ENCODE measurements at regions not wholly inside any gene's neighbourhood (a gene's known extent, or its start where the extent isn't known, plus 50 kb on each side); places are given as distances from the start of the nearest gene placed in this dataset.

DNA sequence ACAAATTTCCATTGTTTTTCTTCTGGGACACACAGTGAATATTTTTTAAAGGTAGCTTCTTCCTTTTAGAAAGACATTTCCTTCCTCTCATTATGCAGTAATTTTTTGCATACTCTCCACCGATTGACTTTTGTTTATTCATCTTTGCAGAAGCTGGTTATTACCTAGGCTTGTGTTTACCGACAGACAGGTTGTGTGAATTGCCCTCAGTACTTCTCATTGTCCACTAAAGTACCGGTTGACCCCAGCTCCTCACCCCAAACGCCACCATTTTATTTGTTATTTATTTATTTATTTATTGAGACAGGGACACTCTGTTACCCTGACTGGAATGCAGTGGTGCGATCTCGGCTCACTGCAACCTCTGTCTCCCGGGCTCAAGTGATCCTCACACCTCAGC, 63.4 kb upstream of the MYL2 start:
- no TSS peak for BruUV-seq (replicated peaks)
- intact Hi-C loops (cut with micrococcal nuclease; ENCODE audit: unreplicated experiment) = no loop called here

DNA sequence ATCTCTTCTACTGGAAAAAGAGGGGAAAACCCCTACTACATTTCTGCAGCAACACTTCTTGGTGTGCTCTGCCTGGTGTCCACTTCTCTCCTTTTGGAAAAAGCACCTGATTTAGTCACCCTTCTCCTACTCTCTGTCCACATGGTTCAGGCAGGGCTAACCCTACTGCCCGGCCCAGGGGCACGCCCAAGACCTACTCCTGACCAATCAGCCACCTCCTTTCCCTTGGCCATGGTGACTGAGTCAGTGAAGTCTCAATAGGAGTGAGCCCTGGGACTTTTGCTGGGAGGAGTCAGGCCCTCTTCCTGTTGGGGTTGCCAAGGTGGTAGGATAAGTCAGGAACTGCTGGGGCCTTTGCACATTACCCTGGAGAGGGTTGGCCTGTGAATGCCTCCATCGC, 52.5 kb upstream of the MYL2 start:
- 0 out of 2 replicates have a peak, but pooled peaks cover 4% of the 10 kb centered on the region for H3K9me3 ChIP-seq
- no peak overlapping the region for H3K4me3 Mint-ChIP-seq (ENCODE audit: unreplicated experiment)
- no peak overlapping the region for H3K4me3 ChIP-seq (ENCODE audit: low read depth, low read length)
- BruUV-seq (replicated peaks) = no TSS peak
- POLR2A ChIA-PET = no interaction called here
- no peak for DNase-seq
- H3K36me3 ChIP-seq (ENCODE audit: control insufficient read depth, insufficient read depth, low read length) = no peaks in the 10 kb centered on the region
- TF ChIP-seq, protein P1, sequence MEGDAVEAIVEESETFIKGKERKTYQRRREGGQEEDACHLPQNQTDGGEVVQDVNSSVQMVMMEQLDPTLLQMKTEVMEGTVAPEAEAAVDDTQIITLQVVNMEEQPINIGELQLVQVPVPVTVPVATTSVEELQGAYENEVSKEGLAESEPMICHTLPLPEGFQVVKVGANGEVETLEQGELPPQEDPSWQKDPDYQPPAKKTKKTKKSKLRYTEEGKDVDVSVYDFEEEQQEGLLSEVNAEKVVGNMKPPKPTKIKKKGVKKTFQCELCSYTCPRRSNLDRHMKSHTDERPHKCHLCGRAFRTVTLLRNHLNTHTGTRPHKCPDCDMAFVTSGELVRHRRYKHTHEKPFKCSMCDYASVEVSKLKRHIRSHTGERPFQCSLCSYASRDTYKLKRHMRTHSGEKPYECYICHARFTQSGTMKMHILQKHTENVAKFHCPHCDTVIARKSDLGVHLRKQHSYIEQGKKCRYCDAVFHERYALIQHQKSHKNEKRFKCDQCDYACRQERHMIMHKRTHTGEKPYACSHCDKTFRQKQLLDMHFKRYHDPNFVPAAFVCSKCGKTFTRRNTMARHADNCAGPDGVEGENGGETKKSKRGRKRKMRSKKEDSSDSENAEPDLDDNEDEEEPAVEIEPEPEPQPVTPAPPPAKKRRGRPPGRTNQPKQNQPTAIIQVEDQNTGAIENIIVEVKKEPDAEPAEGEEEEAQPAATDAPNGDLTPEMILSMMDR (IDR thresholded peaks at IDR 0.05; ENCODE audit: insufficient read depth in 1 of 2, low read depth in 1 of 2, low read length in 1 of 2, severe bottlenecking in 1 of 2, unreplicated experiment in 1 of 2) = no peak
- CTCF ChIA-PET = no interaction called here
- H3K9me3 Mint-ChIP-seq (ENCODE audit: unreplicated experiment) = peaks cover 9% of the 10 kb centered on the region
- H3K36me3 Mint-ChIP-seq (ENCODE audit: insufficient read depth, unreplicated experiment) = no peaks in the 10 kb centered on the region
- H3K4me1 Mint-ChIP-seq (ENCODE audit: low read depth, unreplicated experiment) = no peaks in the 10 kb centered on the region
- peaks cover 2% of the 10 kb centered on the region for H3K27me3 Mint-ChIP-seq (ENCODE audit: insufficient read depth, unreplicated experiment)
- no peak overlapping the region for H3K27ac Mint-ChIP-seq (ENCODE audit: unreplicated experiment)
- intact Hi-C loops (cut with micrococcal nuclease; ENCODE audit: unreplicated experiment) = no loop called here
- H3K27me3 ChIP-seq (replicated peaks; ENCODE audit: control insufficient read depth, insufficient read depth, low read length) = no peaks in the 10 kb centered on the region
- H3K4me1 ChIP-seq = no peaks in the 10 kb centered on the region

More for the DNA sequence above, 63.4 kb upstream of the MYL2 start:
- TF ChIP-seq, protein P1 (IDR thresholded peaks at IDR 0.05; ENCODE audit: insufficient read depth in 1 of 2, low read depth in 1 of 2, low read length in 1 of 2, severe bottlenecking in 1 of 2, unreplicated experiment in 1 of 2) = no peak
- Mint-ChIP-seq H3K27ac (ENCODE audit: unreplicated experiment) (no peak overlapping the region), H3K4me3 (ENCODE audit: unreplicated experiment) (no peak overlapping the region), H3K9me3 (ENCODE audit: unreplicated experiment) (no peaks in the 10 kb centered on the region), H3K27me3 (ENCODE audit: insufficient read depth, unreplicated experiment) (peaks cover 15% of the 10 kb centered on the region), H3K36me3 (ENCODE audit: insufficient read depth, unreplicated experiment) (no peaks in the 10 kb centered on the region), H3K4me1 (ENCODE audit: low read depth, unreplicated experiment) (no peaks in the 10 kb centered on the region)
- H3K36me3 ChIP-seq (ENCODE audit: control insufficient read depth, insufficient read depth, low read length) = no peaks in the 10 kb centered on the region
- no peaks in the 10 kb centered on the region for H3K4me1 ChIP-seq
- no peaks in the 10 kb centered on the region for H3K27me3 ChIP-seq (replicated peaks; ENCODE audit: control insufficient read depth, insufficient read depth, low read length)
- no peak for DNase-seq
- no peaks in the 10 kb centered on the region for H3K9me3 ChIP-seq
- POLR2A ChIA-PET = no interaction called here
- CTCF ChIA-PET = no interaction called here
- H3K4me3 ChIP-seq (ENCODE audit: low read depth, low read length) = no peak overlapping the region

DNA sequence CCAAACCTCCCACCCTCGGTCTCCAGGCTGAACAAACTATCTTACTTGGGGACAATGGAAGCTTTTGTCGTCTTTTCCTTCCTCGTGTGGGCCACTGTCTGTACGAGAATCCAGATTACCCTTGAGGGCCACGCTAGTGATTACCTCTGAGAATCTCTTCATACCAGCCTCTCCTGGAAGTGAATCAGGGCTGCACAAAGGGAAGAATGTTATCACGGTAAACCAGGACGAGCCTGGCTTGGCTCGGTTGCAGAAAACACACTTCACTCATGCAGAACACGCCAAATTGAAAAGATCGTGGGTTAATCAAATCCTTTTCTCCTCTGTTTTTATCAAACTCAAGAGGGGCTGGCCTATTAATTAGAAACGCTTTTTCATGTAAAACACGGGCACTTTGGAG, 51.6 kb upstream of the MYL2 start:
- Mint-ChIP-seq H3K4me1 (ENCODE audit: low read depth, unreplicated experiment) (no peaks in the 10 kb centered on the region), H3K4me3 (ENCODE audit: unreplicated experiment) (no peak overlapping the region), H3K27ac (ENCODE audit: unreplicated experiment) (no peak overlapping the region), H3K9me3 (ENCODE audit: unreplicated experiment) (peaks cover 9% of the 10 kb centered on the region), H3K27me3 (ENCODE audit: insufficient read depth, unreplicated experiment) (peaks cover 2% of the 10 kb centered on the region), H3K36me3 (ENCODE audit: insufficient read depth, unreplicated experiment) (no peaks in the 10 kb centered on the region)
- Histone ChIP-seq H3K4me1 (no peaks in the 10 kb centered on the region), H3K9me3 (0 out of 2 replicates have a peak, but pooled peaks cover 4% of the 10 kb centered on the region), H3K36me3 (ENCODE audit: control insufficient read depth, insufficient read depth, low read length) (no peaks in the 10 kb centered on the region), H3K27me3 (replicated peaks; ENCODE audit: control insufficient read depth, insufficient read depth, low read length) (no peaks in the 10 kb centered on the region), H3K4me3 (ENCODE audit: low read depth, low read length) (no peak overlapping the region)
- intact Hi-C loops (cut with micrococcal nuclease; ENCODE audit: unreplicated experiment) = no loop called here
- no peak for DNase-seq
- ChIA-PET CTCF (no interaction called here), POLR2A (no interaction called here)
- TF ChIP-seq, protein P1 (IDR thresholded peaks at IDR 0.05; ENCODE audit: insufficient read depth in 1 of 2, low read depth in 1 of 2, low read length in 1 of 2, severe bottlenecking in 1 of 2, unreplicated experiment in 1 of 2) = no peak
- no TSS peak for BruUV-seq (replicated peaks)

All from Caco-2 (cell line).